ENCODE measurements at regions not wholly inside any gene's neighbourhood (a gene's known extent, or its start where the extent isn't known, plus 50 kb on each side); places are given as distances from the start of the nearest gene placed in this dataset.

DNA sequence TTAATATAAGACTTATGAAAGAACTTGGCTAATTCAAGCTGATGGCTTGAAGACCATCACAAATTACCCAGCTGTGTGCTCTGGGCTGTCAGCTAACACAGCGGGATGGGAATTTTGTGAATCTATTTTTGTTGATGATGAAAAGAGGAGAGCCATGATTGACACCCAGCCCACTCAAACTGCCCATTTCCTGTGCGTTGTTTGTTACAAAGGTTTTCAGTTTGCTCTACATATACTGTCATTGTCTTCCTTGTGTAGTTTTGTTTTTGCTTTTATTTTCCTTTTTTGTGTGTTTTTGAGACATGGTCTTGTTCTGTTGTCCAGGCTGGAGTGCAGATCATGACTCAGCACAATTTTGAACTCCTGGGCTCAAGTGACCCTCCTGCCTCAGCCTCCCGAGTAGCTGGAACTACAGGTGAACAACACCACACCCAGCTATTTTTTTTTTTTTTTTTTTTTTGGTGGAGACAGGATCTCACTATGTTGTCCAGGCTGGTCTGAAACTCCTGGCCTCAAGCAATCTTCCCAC, 400.3 kb downstream of the ICE1 start:
- no peaks in the 10 kb centered on the region for H3K27me3 Mint-ChIP-seq (ENCODE audit: low read depth)

More for the DNA sequence above, 400.3 kb downstream of the ICE1 start:
- Mint-ChIP-seq H3K36me3 (ENCODE audit: insufficient read depth in 1 of 3, low read depth in 3 of 3) (no peaks in the 10 kb centered on the region), H3K9me3 (no peaks in the 10 kb centered on the region; a peak in 1 of 5 replicates), H3K27ac (no peak overlapping the region), H3K4me1 (peaks cover 4 to 7% of the 10 kb centered on the region in 2 experiments; a peak in 3 of 4 replicates), H3K4me3 (no peak overlapping the region)
- H2AK5ac ChIP-seq (ENCODE audit: insufficient read length, low read length), result no peak overlapping the region
- H3K79me2 ChIP-seq (ENCODE audit: insufficient read depth, low read length), result no peaks in the 10 kb centered on the region
- no peak overlapping the region for H2BK12ac ChIP-seq (ENCODE audit: insufficient read length, low read depth, low read length)
- H4K91ac ChIP-seq (ENCODE audit: insufficient read length, low read depth, low read length), result no peak overlapping the region
- H3T11ph ChIP-seq (ENCODE audit: low read length), result no peak overlapping the region
- H3K23me2 ChIP-seq (ENCODE audit: insufficient read length, low read depth, low read length, poor library complexity, severe bottlenecking), result no peaks in the 10 kb centered on the region
- H2AFZ ChIP-seq (ENCODE audit: low read length), result no peak overlapping the region
- H3K4ac ChIP-seq (ENCODE audit: low read depth, low read length), result no peak overlapping the region
- no peak overlapping the region for H2BK20ac ChIP-seq (ENCODE audit: low read depth, low read length, poor library complexity, severe bottlenecking)
- H4K8ac ChIP-seq (replicated peaks; ENCODE audit: insufficient read length, low read depth, low read length), result no peak overlapping the region
- no peak overlapping the region for H2BK5ac ChIP-seq (ENCODE audit: insufficient read length, low read length)
- no peaks in the 10 kb centered on the region for H3K27me3 ChIP-seq (ENCODE audit: insufficient read depth, low read length)
- no peak overlapping the region for H3K56ac ChIP-seq (ENCODE audit: insufficient read length, low read depth, low read length)
- WGBS (ENCODE audit: extremely low coverage, insufficient read length, low lambda C conversion rate), result no CpG with 5 or more reads among the region's 3 CpGs
- no peak overlapping the region for H3K4me2 ChIP-seq (ENCODE audit: insufficient read depth, insufficient read length, low read length)
- no peak for DNase-seq
- no peak overlapping the region for H3K18ac ChIP-seq (ENCODE audit: insufficient read length, low read depth, low read length)
- H3K9me3 ChIP-seq (ENCODE audit: control insufficient read depth, low read depth, low read length), result no peaks in the 10 kb centered on the region
- TF ChIP-seq, protein P1, sequence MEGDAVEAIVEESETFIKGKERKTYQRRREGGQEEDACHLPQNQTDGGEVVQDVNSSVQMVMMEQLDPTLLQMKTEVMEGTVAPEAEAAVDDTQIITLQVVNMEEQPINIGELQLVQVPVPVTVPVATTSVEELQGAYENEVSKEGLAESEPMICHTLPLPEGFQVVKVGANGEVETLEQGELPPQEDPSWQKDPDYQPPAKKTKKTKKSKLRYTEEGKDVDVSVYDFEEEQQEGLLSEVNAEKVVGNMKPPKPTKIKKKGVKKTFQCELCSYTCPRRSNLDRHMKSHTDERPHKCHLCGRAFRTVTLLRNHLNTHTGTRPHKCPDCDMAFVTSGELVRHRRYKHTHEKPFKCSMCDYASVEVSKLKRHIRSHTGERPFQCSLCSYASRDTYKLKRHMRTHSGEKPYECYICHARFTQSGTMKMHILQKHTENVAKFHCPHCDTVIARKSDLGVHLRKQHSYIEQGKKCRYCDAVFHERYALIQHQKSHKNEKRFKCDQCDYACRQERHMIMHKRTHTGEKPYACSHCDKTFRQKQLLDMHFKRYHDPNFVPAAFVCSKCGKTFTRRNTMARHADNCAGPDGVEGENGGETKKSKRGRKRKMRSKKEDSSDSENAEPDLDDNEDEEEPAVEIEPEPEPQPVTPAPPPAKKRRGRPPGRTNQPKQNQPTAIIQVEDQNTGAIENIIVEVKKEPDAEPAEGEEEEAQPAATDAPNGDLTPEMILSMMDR (conservative IDR thresholded peaks at IDR 0.05), result no peak
- no peak overlapping the region for H3K23ac ChIP-seq (ENCODE audit: insufficient read length, low read depth, low read length)
- H2BK120ac ChIP-seq (ENCODE audit: low read depth, low read length, poor library complexity, severe bottlenecking), result no peak overlapping the region
- no peak overlapping the region for H4K5ac ChIP-seq (ENCODE audit: insufficient read length, low read depth, low read length)
- 0 out of 2 replicates have a peak, but pooled peaks cover 2% of the 10 kb centered on the region for H3K4me1 ChIP-seq (ENCODE audit: insufficient read depth, low read length)
- no peak overlapping the region for H3K27ac ChIP-seq (ENCODE audit: insufficient read length, low read depth, low read length)
- H3K79me1 ChIP-seq (ENCODE audit: insufficient read depth, low read depth, low read length, poor library complexity, severe bottlenecking), result no peaks in the 10 kb centered on the region
- H2BK15ac ChIP-seq (ENCODE audit: low read depth, low read length), result no peak overlapping the region
- no peak overlapping the region for H3K9ac ChIP-seq (ENCODE audit: extremely low read depth, insufficient read length, low read length)
- H4K20me1 ChIP-seq (ENCODE audit: control insufficient read depth, insufficient read depth, insufficient read length), result no peaks in the 10 kb centered on the region
- H3K14ac ChIP-seq (ENCODE audit: insufficient read depth, low read length), result no peak overlapping the region
